ENCODE measurements at regions not wholly inside any gene's neighbourhood (a gene's known extent, or its start where the extent isn't known, plus 50 kb on each side); places are given as distances from the start of the nearest gene placed in this dataset.

GRCh38 chr5:17989036-17989435 is 354.8 kb downstream of the TAF11L14 start:
- no peak overlapping the region for H3K27ac ChIP-seq
- no peak for TF ChIP-seq CTCF (IDR thresholded peaks at IDR 0.05)
- TF ChIP-seq ZFX (IDR thresholded peaks at IDR 0.05; ENCODE audit: borderline replicate concordance) = no peak

- H3K27ac ChIP-seq = no peak overlapping the region
- TF ChIP-seq CTCF (IDR thresholded peaks at IDR 0.05) (no peak), ZFX (IDR thresholded peaks at IDR 0.05; ENCODE audit: borderline replicate concordance) (no peak)
Measured at GRCh38 chr5:17989567-17990563, 355.6 kb downstream of the TAF11L14 start.

- TF ChIP-seq CTCF (IDR thresholded peaks at IDR 0.05) = no peak
- TF ChIP-seq ZFX (IDR thresholded peaks at IDR 0.05; ENCODE audit: borderline replicate concordance) = no peak
- H3K27ac ChIP-seq = no peak overlapping the region
Measured at GRCh38 chr5:17991775-17992174, 357.5 kb downstream of the TAF11L14 start.

GRCh38 chr5:17992291-17992690 is 358.0 kb downstream of the TAF11L14 start:
- H3K27ac ChIP-seq = no peak overlapping the region
- TF ChIP-seq ZFX (IDR thresholded peaks at IDR 0.05; ENCODE audit: borderline replicate concordance) = no peak
- TF ChIP-seq CTCF (IDR thresholded peaks at IDR 0.05) = no peak

- no peak for TF ChIP-seq CTCF (IDR thresholded peaks at IDR 0.05)
- no peak for TF ChIP-seq ZFX (IDR thresholded peaks at IDR 0.05; ENCODE audit: borderline replicate concordance)
- H3K27ac ChIP-seq = no peak overlapping the region
Measured at GRCh38 chr5:17995997-17996396, 361.7 kb downstream of the TAF11L14 start.

- H3K27ac ChIP-seq = no peak overlapping the region
- TF ChIP-seq CTCF (IDR thresholded peaks at IDR 0.05) (no peak), ZFX (IDR thresholded peaks at IDR 0.05; ENCODE audit: borderline replicate concordance) (no peak)
Measured at GRCh38 chr5:17999858-18000257, 365.6 kb downstream of the TAF11L14 start.

- TF ChIP-seq ZFX (IDR thresholded peaks at IDR 0.05; ENCODE audit: borderline replicate concordance) (no peak), CTCF (IDR thresholded peaks at IDR 0.05) (no peak)
- H3K27ac ChIP-seq = no peak overlapping the region
Measured at GRCh38 chr5:18000744-18001143, 366.5 kb downstream of the TAF11L14 start.

All from 22Rv1 (cell line).